Esophagus squamous epithelium (tissue), 5 donors: ENCODE measurements at regions not wholly inside any gene's neighbourhood (a gene's known extent, or its start where the extent isn't known, plus 50 kb on each side); places are given as distances from the start of the nearest gene placed in this dataset.
"Not testable (repeated sequence)": the region's sequence is repeated elsewhere in the genome, so short reads cannot be mapped to it uniquely, and the experiment has no call there.

Experiments
- DNase-seq: peaks from one replicate; lab custom pipeline; 2025; lab: John Stamatoyannopoulos, UW
- H3K27ac ChIP-seq, 4 donors: fragments of 200-600 bp; sonication (generic); one replicate each; pipeline ENCODE4 v1.5.1; 2016 to 2019; ENCODE audit warnings: mild to moderate bottlenecking in 1 of 4
- H3K27me3 ChIP-seq, 4 donors: fragments of 200-600 bp; sonication (generic); 1 replicate in 3 of 4; 2 replicates in 1 of 4; pipeline versions ENCODE4 v1.5.1 to v1.6.0; 2017 to 2021; ENCODE audit warnings: antibody characterized with exemption in 1 of 4
- H3K36me3 ChIP-seq, 3 donors: fragments of 200-600 bp; sonication (generic); one replicate each; pipeline ENCODE4 v1.5.1; 2016 to 2019
- H3K4me1 ChIP-seq, 3 donors: fragments of 200-600 bp; sonication (generic); one replicate each; pipeline ENCODE4 v1.5.1; 2017 to 2019
- H3K4me3 ChIP-seq, 4 donors: fragments of 200-600 bp; sonication (generic); 1 replicate in 3 of 4; 2 replicates in 1 of 4; pipeline ENCODE4 v1.5.1; 2016 to 2019; ENCODE audit warnings: mild to moderate bottlenecking in 2 of 4, moderate library complexity in 1 of 4
- H3K9me3 ChIP-seq, 3 donors: fragments of 200-600 bp; sonication (generic); one replicate each; pipeline ENCODE4 v1.5.1; 2016 to 2019
- CTCF ChIP-seq, 6 experiments: fragments of 450-650 bp in 4 of 6; fragments of 200-600 bp in 2 of 6; sonication (generic) in 2 of 6; IDR thresholded peaks; one replicate each; pipeline ENCODE4 v1.5.1; 2016 to 2019; ENCODE audit warnings: antibody characterized with exemption in 6 of 6, mild to moderate bottlenecking in 4 of 6, moderate library complexity in 4 of 6
- POLR2A ChIP-seq, 4 donors: fragments of 450-650 bp; IDR thresholded peaks; one replicate each; pipeline ENCODE4 v1.6.1; 2017; ENCODE audit warnings: antibody characterized with exemption in 4 of 4, mild to moderate bottlenecking in 4 of 4, moderate library complexity in 3 of 4
- WGBS, 2 donors: methylation state at CpG; one replicate each; pipeline ENCODE4 v1.1.5; 2018; 5-methylcytosine and 5-hydroxymethylcytosine counted together
- intact Hi-C: fragments of 100-400 bp; cut with DNase I; formaldehyde crosslinking; loops from one replicate; pipeline ENCODE4 v1.15.0; 2022
- donor health status: DM: yes; HTN: yes; CAD: no.

DNA sequence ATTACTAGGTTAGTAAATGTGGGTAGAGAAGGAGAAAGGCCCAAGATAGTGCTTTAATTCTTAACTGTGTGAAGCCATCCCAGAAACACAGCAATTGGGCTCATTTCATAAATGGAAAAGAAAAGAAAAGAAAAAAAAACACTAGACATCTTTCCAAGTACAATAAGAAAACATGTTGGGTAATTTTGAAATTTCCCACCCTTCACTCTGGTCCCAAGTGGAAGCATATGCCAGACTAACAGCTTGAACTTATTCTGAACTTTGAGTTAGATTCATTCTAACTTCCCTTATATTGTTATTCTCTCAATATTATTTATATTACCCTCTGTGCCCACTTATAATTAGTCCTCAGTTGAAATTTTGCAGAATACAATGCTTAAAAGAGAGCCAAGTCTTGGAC, 113.4 kb upstream of the GHR start:
- Histone ChIP-seq H3K9me3 (no peaks in the 10 kb centered on the region), H3K36me3 (no peaks in the 10 kb centered on the region), H3K27ac (no peak overlapping the region), H3K4me1 (no peaks in the 10 kb centered on the region), H3K4me3 (no peak overlapping the region), H3K27me3 (no peaks in the 10 kb centered on the region)
- no peak for DNase-seq
- intact Hi-C loops: no loop called here
- no peak for TF ChIP-seq CTCF (IDR thresholded peaks at IDR 0.05)
- TF ChIP-seq POLR2A (IDR thresholded peaks at IDR 0.05): no peak

GRCh38 chr5:42315214-42315613, 108.0 kb upstream of the GHR start:
- Histone ChIP-seq H3K4me3 (no peak overlapping the region), H3K27me3 (no peaks in the 10 kb centered on the region), H3K27ac (no peak overlapping the region), H3K4me1 (no peaks in the 10 kb centered on the region), H3K9me3 (peaks cover 0 to 20% (median 17%) of the 10 kb centered on the region in 3 donors), H3K36me3 (no peaks in the 10 kb centered on the region)
- intact Hi-C loops: no loop called here
- no peak for DNase-seq
- 26 to 33% methylated on average over 2 of the region's 2 CpGs for WGBS, 2 donors
- TF ChIP-seq CTCF (IDR thresholded peaks at IDR 0.05) (no peak), POLR2A (IDR thresholded peaks at IDR 0.05) (no peak)

- Histone ChIP-seq H3K9me3 (peaks cover 0 to 25% (median 22%) of the 10 kb centered on the region in 3 donors), H3K4me1 (no peaks in the 10 kb centered on the region), H3K27me3 (no peaks in the 10 kb centered on the region), H3K27ac (no peak overlapping the region), H3K36me3 (no peaks in the 10 kb centered on the region), H3K4me3 (no peak overlapping the region)
- no peak for DNase-seq
- WGBS, 2 donors: 56 to 60% methylated on average over 1 to 2 of the region's 2 CpGs
- intact Hi-C loops: no loop called here
- TF ChIP-seq POLR2A (IDR thresholded peaks at IDR 0.05): no peak
- no peak for TF ChIP-seq CTCF (IDR thresholded peaks at IDR 0.05)
Observed at GRCh38 chr5:42317575-42317974, 105.7 kb upstream of the GHR start.

DNA sequence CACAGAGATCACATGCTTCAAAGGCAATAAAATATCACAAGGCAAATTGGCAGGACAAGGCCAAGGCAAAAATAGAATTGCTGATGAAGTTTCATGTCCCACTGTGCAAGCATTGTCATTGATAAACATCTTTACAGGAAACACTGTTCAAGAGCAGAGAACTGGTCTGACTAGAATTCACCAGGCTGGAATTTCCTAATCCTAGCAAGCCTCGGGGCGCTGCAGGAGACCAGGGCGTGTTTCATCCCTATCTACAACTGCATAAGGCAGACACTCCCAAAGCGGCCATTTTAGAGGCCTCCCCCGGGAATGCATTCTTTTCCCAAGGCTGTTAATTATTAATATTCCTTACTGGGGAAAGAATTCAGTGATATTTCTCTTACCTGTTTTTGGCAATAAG, 103.7 kb upstream of the GHR start:
- H3K36me3 ChIP-seq, H3K4me3 ChIP-seq, H3K4me1 ChIP-seq, H3K27me3 ChIP-seq, intact Hi-C loops, H3K27ac ChIP-seq, DNase-seq: not testable (repeated sequence)
- 55 to 65% methylated on average over 5 of the region's 5 CpGs for WGBS, 2 donors
- H3K9me3 ChIP-seq: peaks cover 0 to 25% (median 22%) of the 10 kb centered on the region in 3 donors

- Histone ChIP-seq H3K27me3 (no peaks in the 10 kb centered on the region), H3K4me3 (no peak overlapping the region), H3K36me3 (no peaks in the 10 kb centered on the region), H3K4me1 (no peaks in the 10 kb centered on the region), H3K9me3 (peaks cover 0 to 25% (median 22%) of the 10 kb centered on the region in 3 donors), H3K27ac (no peak overlapping the region)
- 56 to 82% methylated on average over 1 of the region's 1 CpG for WGBS, 2 donors
- DNase-seq: no peak
- TF ChIP-seq CTCF (IDR thresholded peaks at IDR 0.05): no peak
- no peak for TF ChIP-seq POLR2A (IDR thresholded peaks at IDR 0.05)
- intact Hi-C loops: no loop called here
Observed at GRCh38 chr5:42321785-42322184, 101.5 kb upstream of the GHR start.

DNA sequence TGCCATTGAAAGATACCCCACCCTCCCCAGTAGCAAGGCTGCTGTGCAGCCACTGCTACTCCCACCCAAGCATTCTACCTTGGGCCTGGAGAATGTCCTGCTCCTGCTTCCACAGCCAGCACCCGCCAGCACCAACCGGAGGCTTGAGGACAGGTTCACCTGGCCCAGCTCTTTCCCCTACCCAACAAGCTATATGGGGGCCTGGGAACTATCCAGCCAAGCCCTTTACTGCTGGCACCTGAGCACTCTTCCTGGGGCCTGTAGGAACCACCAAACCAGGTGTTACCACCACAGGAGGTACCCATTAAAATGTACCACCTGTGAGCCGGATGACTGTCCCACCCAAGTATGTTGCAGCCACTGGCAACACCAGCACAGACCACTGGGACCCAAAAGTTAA, 86.1 kb upstream of the GHR start:
- Histone ChIP-seq H3K36me3 (no peaks in the 10 kb centered on the region), H3K9me3 (peaks cover 0 to 18% (median 9%) of the 10 kb centered on the region in 3 donors), H3K27ac (no peak overlapping the region), H3K4me1 (no peaks in the 10 kb centered on the region), H3K27me3 (no peaks in the 10 kb centered on the region), H3K4me3 (no peak overlapping the region)
- 89 to 94% methylated on average over 3 of the region's 3 CpGs for WGBS, 2 donors
- intact Hi-C loops: no loop called here
- no peak for DNase-seq
- TF ChIP-seq CTCF (IDR thresholded peaks at IDR 0.05) (no peak), POLR2A (IDR thresholded peaks at IDR 0.05) (no peak)
